RWPE1 (cell line): ENCODE measurements at regions not wholly inside any gene's neighbourhood (a gene's known extent, or its start where the extent isn't known, plus 50 kb on each side); places are given as distances from the start of the nearest gene placed in this dataset.
"Not testable (repeated sequence)": the region's sequence is repeated elsewhere in the genome, so short reads cannot be mapped to it uniquely, and the experiment has no call there.

Source experiments
- CTCF ChIA-PET: fragments of 350-600 bp; sonication (Branson Sonifier 250); formaldehyde crosslinking; extraction: SDS; loops from one replicate; lab custom pipeline; 2021; lab: Yijun Ruan, JAX
- POLR2A ChIA-PET: fragments of 400-600 bp; formaldehyde crosslinking; extraction: SDS; loops from one replicate; lab custom pipeline; 2020; ENCODE audit warnings: antibody characterized with exemption; ENCODE audit not compliant: low non-redundant PET; lab: Yijun Ruan, JAX
- DNase-seq: peaks from one replicate; pipeline ENCODE4 v3.0.0; 2012; ENCODE audit warnings: low spot score
- H3K27ac ChIP-seq: fragments of 450-650 bp; 2 replicates; pipeline ENCODE4 v1.5.1; 2017
- TF ChIP-seq, protein P1 (sequence below): fragments of 450-650 bp; conservative IDR thresholded peaks from 2 replicates; pipeline ENCODE4 v1.5.1; 2017; ENCODE audit warnings: low read depth, mild to moderate bottlenecking

DNA sequence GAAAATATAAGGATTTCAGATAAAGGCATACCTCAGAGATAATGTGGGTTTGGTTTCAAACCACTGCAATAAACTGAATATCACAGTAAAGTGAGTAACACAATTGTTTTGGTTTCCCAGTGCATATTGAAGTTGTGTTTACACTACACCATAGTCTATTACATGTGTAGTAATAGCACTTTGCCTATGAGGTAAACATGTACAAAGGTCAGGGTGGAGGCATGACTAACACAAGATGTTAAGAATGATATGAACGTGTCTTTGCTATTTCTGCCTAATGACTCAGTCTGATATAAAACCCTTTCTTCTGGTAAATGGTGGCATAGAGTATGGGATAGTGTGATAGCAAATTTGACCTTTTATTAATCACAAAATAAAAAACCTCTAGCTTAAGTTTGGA, 621.5 kb upstream of the ADGRL2 start:
- TF ChIP-seq, protein P1, sequence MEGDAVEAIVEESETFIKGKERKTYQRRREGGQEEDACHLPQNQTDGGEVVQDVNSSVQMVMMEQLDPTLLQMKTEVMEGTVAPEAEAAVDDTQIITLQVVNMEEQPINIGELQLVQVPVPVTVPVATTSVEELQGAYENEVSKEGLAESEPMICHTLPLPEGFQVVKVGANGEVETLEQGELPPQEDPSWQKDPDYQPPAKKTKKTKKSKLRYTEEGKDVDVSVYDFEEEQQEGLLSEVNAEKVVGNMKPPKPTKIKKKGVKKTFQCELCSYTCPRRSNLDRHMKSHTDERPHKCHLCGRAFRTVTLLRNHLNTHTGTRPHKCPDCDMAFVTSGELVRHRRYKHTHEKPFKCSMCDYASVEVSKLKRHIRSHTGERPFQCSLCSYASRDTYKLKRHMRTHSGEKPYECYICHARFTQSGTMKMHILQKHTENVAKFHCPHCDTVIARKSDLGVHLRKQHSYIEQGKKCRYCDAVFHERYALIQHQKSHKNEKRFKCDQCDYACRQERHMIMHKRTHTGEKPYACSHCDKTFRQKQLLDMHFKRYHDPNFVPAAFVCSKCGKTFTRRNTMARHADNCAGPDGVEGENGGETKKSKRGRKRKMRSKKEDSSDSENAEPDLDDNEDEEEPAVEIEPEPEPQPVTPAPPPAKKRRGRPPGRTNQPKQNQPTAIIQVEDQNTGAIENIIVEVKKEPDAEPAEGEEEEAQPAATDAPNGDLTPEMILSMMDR = no peak
- ChIA-PET POLR2A (no interaction called here), CTCF (no interaction called here)
- H3K27ac ChIP-seq = peak overlapping the region; percentile 76
- peak; percentile 79 for DNase-seq

GRCh38 chr1:81178431-81179093, 622.2 kb upstream of the ADGRL2 start:
- peak overlapping the region; percentile 76 for H3K27ac ChIP-seq
- CTCF ChIA-PET, POLR2A ChIA-PET, DNase-seq: not testable (repeated sequence)

- TF ChIP-seq, protein P1 = no peak
- DNase-seq = peak; percentile 83
- H3K27ac ChIP-seq = peak overlapping the region; percentile 85
- CTCF ChIA-PET = interaction anchor here (0.6 kb wide), 1 partner anchor 477 kb away, joined by 3 read pairs; no protein-coding TSS in a partner anchor
- POLR2A ChIA-PET = no interaction called here
Observed at GRCh38 chr1:81174811-81175476, 625.8 kb upstream of the ADGRL2 start.

- CTCF ChIA-PET = interaction anchor here (0.5 kb wide), 1 partner anchor 323 kb away, joined by 3 read pairs; no protein-coding TSS in a partner anchor
- DNase-seq = no peak
- POLR2A ChIA-PET = no interaction called here
- TF ChIP-seq, protein P1 = no peak
- peak overlapping the region; percentile 85 for H3K27ac ChIP-seq
Observed at GRCh38 chr1:81174052-81174451, 626.7 kb upstream of the ADGRL2 start.

DNA sequence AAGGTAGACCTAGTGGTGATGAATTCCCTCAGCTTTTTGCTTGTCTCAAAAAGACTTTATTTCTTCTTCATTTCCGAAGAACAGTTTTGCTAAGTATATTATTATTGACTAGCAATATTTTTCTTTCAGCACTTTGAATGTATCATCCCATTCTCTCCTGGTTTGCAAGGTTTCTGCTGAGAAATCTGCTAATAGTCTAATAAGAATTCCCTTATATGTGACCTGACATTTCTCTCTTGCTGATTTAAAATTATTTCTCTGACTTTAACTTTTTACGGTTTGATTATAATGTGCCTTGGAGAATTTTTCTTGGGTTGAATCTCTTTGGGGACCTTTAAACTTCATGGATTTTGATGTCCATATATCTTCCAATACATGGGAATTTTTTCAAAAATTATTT, 628.3 kb upstream of the ADGRL2 start:
- no peak for DNase-seq
- CTCF ChIA-PET = no interaction called here
- no peak overlapping the region for H3K27ac ChIP-seq
- POLR2A ChIA-PET = no interaction called here
- TF ChIP-seq, protein P1 = no peak

DNA sequence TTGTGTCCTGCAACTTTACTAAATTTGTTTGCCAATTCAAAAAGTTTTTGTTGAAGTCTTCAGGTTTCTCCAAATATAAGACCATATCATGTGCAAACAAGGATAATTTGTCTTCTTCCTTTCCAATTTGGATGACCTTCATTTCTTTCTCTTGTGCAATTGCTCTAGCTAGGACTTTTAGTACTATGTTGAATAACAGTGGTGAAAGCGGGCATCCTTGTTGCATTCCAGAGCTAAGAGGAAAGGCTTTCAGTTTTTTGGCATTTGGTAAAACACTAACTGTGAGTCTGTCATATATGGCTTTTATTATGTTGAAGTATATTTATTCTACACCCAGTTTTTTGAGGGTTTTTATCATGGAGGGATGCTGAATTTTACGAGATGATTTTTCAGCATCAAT, 630.0 kb upstream of the ADGRL2 start:
- DNase-seq = no peak
- POLR2A ChIA-PET = no interaction called here
- TF ChIP-seq, protein P1 = no peak
- CTCF ChIA-PET = interaction anchor here (0.6 kb wide), 1 partner anchor 72 kb away, joined by 4 read pairs; no protein-coding TSS in a partner anchor
- H3K27ac ChIP-seq = no peak overlapping the region

- ChIA-PET POLR2A (no interaction called here), CTCF (no interaction called here)
- H3K27ac ChIP-seq = no peak overlapping the region
- no peak for DNase-seq
- TF ChIP-seq, protein P1 = no peak
Observed at GRCh38 chr1:81165963-81166362, 634.8 kb upstream of the ADGRL2 start.
